IMR-90 (cell line): ENCODE measurements at regions not wholly inside any gene's neighbourhood (a gene's known extent, or its start where the extent isn't known, plus 50 kb on each side); places are given as distances from the start of the nearest gene placed in this dataset.

Experiments
- ATAC-seq: fragments of 200-7000 bp; cut with Tn5 transposase; 2 replicates; pipeline ENCODE4 v1.9.1; 2020; ENCODE audit warnings: low read depth, mild to moderate bottlenecking, moderate library complexity
- BruUV-seq: library from RNA; stranded (reverse); fragments of 400-500 nt; replicated peaks from 2 replicates; lab custom pipeline; 2021; lab: Mats Ljungman, UMichigan
- CTCF ChIA-PET: fragments of 300-600 bp; formaldehyde crosslinking; extraction: SDS; loops from one replicate; lab custom pipeline; 2021; ENCODE audit warnings: antibody characterized with exemption; lab: Yijun Ruan, JAX
- POLR2A ChIA-PET: fragments of 300-600 bp; sonication (Branson Sonifier 250); formaldehyde crosslinking; loops from one replicate; lab custom pipeline; 2022; ENCODE audit warnings: antibody characterized with exemption; ENCODE audit not compliant: unreplicated experiment; lab: Charles Lee
- DNase-seq: peaks from one replicate; pipeline ENCODE4 v3.0.0; 2013
- H2AFZ ChIP-seq: replicated peaks from 2 replicates; pipeline ENCODE3; 2013; ENCODE audit warnings: low read length, mild to moderate bottlenecking; ENCODE audit not compliant: poor library complexity
- H2AK5ac ChIP-seq: 2 replicates; pipeline ENCODE4 v1.6.1; 2013; ENCODE audit warnings: low read depth, low read length, inconsistent platforms
- H2AK9ac ChIP-seq: replicated peaks from 2 replicates; pipeline ENCODE3; 2013; ENCODE audit warnings: mild to moderate bottlenecking, low read depth, low read length, moderate library complexity; ENCODE audit not compliant: poor library complexity
- H2BK120ac ChIP-seq: 2 replicates; pipeline ENCODE4 v1.6.1; 2013; ENCODE audit warnings: low read depth, low read length, inconsistent platforms
- H2BK15ac ChIP-seq: 3 replicates; pipeline ENCODE4 v1.6.1; 2013; ENCODE audit warnings: low read depth, low read length, inconsistent platforms
- H2BK20ac ChIP-seq: 2 replicates; pipeline ENCODE4 v1.6.1; 2013; ENCODE audit warnings: low read depth, mild to moderate bottlenecking, inconsistent platforms, low read length, moderate library complexity
- H2BK5ac ChIP-seq: 2 replicates; pipeline ENCODE4 v1.6.1; 2013; ENCODE audit warnings: mild to moderate bottlenecking, low read depth, low read length, inconsistent platforms; ENCODE audit not compliant: poor library complexity, severe bottlenecking
- H3K14ac ChIP-seq: replicated peaks from 2 replicates; pipeline ENCODE4 v1.6.1; 2013; ENCODE audit warnings: low read depth, low read length, inconsistent platforms
- H3K18ac ChIP-seq: 2 replicates; pipeline ENCODE4 v1.6.1; 2013; ENCODE audit warnings: low read depth, low read length, control low read depth
- H3K23ac ChIP-seq: 2 replicates; pipeline ENCODE4 v1.6.1; 2013; ENCODE audit warnings: low read depth, low read length, inconsistent platforms
- H3K27ac ChIP-seq: 2 replicates; pipeline ENCODE4 v1.5.1; 2013; ENCODE audit warnings: mild to moderate bottlenecking, control low read depth, low read length; ENCODE audit not compliant: insufficient read depth
- H3K27me3 ChIP-seq: 2 replicates; pipeline ENCODE4 v1.6.1; 2013; ENCODE audit warnings: low read length; ENCODE audit not compliant: control insufficient read depth, insufficient read depth
- H3K36me3 ChIP-seq: 2 replicates; pipeline ENCODE4 v1.6.1; 2013; ENCODE audit warnings: low read length, mixed read lengths; ENCODE audit not compliant: control insufficient read depth, insufficient read depth
- H3K4ac ChIP-seq: 2 replicates; pipeline ENCODE4 v1.6.1; 2013; ENCODE audit warnings: low read depth, low read length, inconsistent platforms
- H3K4me1 ChIP-seq: 2 replicates; pipeline ENCODE4 v1.6.1; 2013; ENCODE audit warnings: low read length, mixed read lengths; ENCODE audit not compliant: control insufficient read depth, insufficient read depth
- H3K4me2 ChIP-seq: 2 replicates; pipeline ENCODE4 v1.6.1; 2013; ENCODE audit warnings: low read depth, mild to moderate bottlenecking, control low read depth, low read length, moderate library complexity
- H3K4me3 ChIP-seq: 2 replicates; pipeline ENCODE4 v1.5.1; 2013; ENCODE audit warnings: low read depth, mild to moderate bottlenecking, control low read depth, low read length, moderate library complexity; ENCODE audit not compliant: insufficient read depth
- H3K56ac ChIP-seq: 2 replicates; pipeline ENCODE4 v1.6.1; 2013; ENCODE audit warnings: low read length, inconsistent platforms; ENCODE audit not compliant: insufficient read depth; ENCODE audit errors: extremely low read depth
- H3K79me1 ChIP-seq, 2 experiments: 2 replicates each; pipeline ENCODE4 v1.6.1; 2013; ENCODE audit warnings: low read length in 2 of 2, inconsistent platforms in 1 of 2, low read depth in 1 of 2
- H3K9ac ChIP-seq: 2 replicates; pipeline ENCODE4 v1.6.1; 2013; ENCODE audit warnings: low read depth, low read length, control low read depth
- H3K9me1 ChIP-seq: 2 replicates; pipeline ENCODE4 v1.6.1; 2013; ENCODE audit warnings: low read length, inconsistent platforms; ENCODE audit not compliant: insufficient read depth
- H3K9me3 ChIP-seq: 2 replicates; pipeline ENCODE4 v1.6.1; 2013; ENCODE audit warnings: low read length; ENCODE audit not compliant: control insufficient read depth, insufficient read depth
- H4K20me1 ChIP-seq: 2 replicates; pipeline ENCODE4 v1.6.1; 2013; ENCODE audit warnings: low read length, inconsistent platforms; ENCODE audit not compliant: insufficient read depth
- H4K5ac ChIP-seq: 2 replicates; pipeline ENCODE4 v1.6.1; 2013; ENCODE audit warnings: mild to moderate bottlenecking, low read depth, low read length, control low read depth
- H4K8ac ChIP-seq, 2 experiments: 2 replicates each; pipeline ENCODE4 v1.6.1; 2013; ENCODE audit warnings: low read depth in 2 of 2, low read length in 2 of 2, control low read depth in 1 of 2, inconsistent platforms in 1 of 2
- H4K91ac ChIP-seq: 2 replicates; pipeline ENCODE4 v1.6.1; 2013; ENCODE audit warnings: low read depth, low read length, inconsistent platforms; ENCODE audit not compliant: insufficient read depth
- CHD1 ChIP-seq: IDR thresholded peaks from 2 replicates; pipeline ENCODE4 v1.6.1; 2012; ENCODE audit warnings: low read depth, low read length, improper control_type of control experiment
- POLR2A ChIP-seq: IDR thresholded peaks from 2 replicates; pipeline ENCODE4 v1.6.1; 2012; ENCODE audit warnings: mild to moderate bottlenecking, low read depth, low read length
- RAD21 ChIP-seq: IDR thresholded peaks from 2 replicates; pipeline ENCODE4 v1.6.1; 2012; ENCODE audit warnings: low read length, improper control_type of control experiment
- RFX5 ChIP-seq: IDR thresholded peaks from 2 replicates; pipeline ENCODE4 v1.8.0; 2012; ENCODE audit warnings: low read depth, mild to moderate bottlenecking, low read length, moderate library complexity
- WGBS, 2 experiments: methylation state at CpG; one replicate each; pipeline versions ENCODE4 v1.1.5 to v1.1.7; 2013; ENCODE audit warnings: missing lambda C conversion rate in 2 of 2; ENCODE audit not compliant: insufficient read length in 1 of 2; ENCODE audit errors: extremely low coverage in 2 of 2; 5-methylcytosine and 5-hydroxymethylcytosine counted together
- dilution Hi-C: fragments of 300-500 bp; cut with HindIII; formaldehyde crosslinking; loops from one replicate; pipeline ENCODE4 v1.14.3; 2018; ENCODE audit warnings: low sequenced_read_pairs; ENCODE audit not compliant: unreplicated experiment
- in situ Hi-C: fragments of 300-500 bp; cut with MboI; formaldehyde crosslinking; loops from 3 replicates; pipeline ENCODE4 v1.14.3; 2019; ENCODE audit warnings: low sequenced_read_pairs, inconsistent platforms, mixed read lengths
- intact Hi-C: fragments of 100-400 bp; cut with micrococcal nuclease; formaldehyde crosslinking; loops from 2 replicates; pipeline ENCODE4 v1.10.0; 2022
- TF ChIP-seq, protein P1 (sequence below): fragments of 150-350 bp; IDR thresholded peaks from 2 replicates; pipeline ENCODE4 v1.6.1; 2017; ENCODE audit warnings: mild to moderate bottlenecking, antibody characterized with exemption, low read length, low read depth
- TF ChIP-seq, protein P2 (sequence below): conservative IDR thresholded peaks from 2 replicates; pipeline ENCODE4 v1.5.1; 2012; ENCODE audit warnings: mild to moderate bottlenecking, low read depth, low read length, improper control_type of control experiment

- 33% methylated on average over 2 of the region's 5 CpGs; no CpG with 5 or more reads in 1 of the 2 experiments for WGBS, 2 experiments
Measured at GRCh38 chr2:120617055-120617454, 118.6 kb upstream of the GLI2 start.

More at GRCh38 chr2:120617055-120617454, 118.6 kb upstream of the GLI2 start:
- no peak overlapping the region; the same call in 1 of the 2 replicates for H3K18ac ChIP-seq
- ChIA-PET POLR2A (no interaction called here), CTCF (no interaction called here)
- H3K9me3 ChIP-seq: no peaks in the 10 kb centered on the region; the same call in 1 of the 2 replicates
- H2BK15ac ChIP-seq: no peak overlapping the region; the same call in 2 of the 3 replicates
- H2AK5ac ChIP-seq: no peak overlapping the region
- H3K56ac ChIP-seq: no peak overlapping the region
- no peak overlapping the region for H4K91ac ChIP-seq
- no TSS peak for BruUV-seq
- H3K14ac ChIP-seq: no peak overlapping the region
- TF ChIP-seq CHD1 (no peak), POLR2A (no peak), RAD21 (no peak), RFX5 (no peak)
- TF ChIP-seq, protein P1, sequence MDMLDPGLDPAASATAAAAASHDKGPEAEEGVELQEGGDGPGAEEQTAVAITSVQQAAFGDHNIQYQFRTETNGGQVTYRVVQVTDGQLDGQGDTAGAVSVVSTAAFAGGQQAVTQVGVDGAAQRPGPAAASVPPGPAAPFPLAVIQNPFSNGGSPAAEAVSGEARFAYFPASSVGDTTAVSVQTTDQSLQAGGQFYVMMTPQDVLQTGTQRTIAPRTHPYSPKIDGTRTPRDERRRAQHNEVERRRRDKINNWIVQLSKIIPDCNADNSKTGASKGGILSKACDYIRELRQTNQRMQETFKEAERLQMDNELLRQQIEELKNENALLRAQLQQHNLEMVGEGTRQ: no peak
- TF ChIP-seq, protein P2, sequence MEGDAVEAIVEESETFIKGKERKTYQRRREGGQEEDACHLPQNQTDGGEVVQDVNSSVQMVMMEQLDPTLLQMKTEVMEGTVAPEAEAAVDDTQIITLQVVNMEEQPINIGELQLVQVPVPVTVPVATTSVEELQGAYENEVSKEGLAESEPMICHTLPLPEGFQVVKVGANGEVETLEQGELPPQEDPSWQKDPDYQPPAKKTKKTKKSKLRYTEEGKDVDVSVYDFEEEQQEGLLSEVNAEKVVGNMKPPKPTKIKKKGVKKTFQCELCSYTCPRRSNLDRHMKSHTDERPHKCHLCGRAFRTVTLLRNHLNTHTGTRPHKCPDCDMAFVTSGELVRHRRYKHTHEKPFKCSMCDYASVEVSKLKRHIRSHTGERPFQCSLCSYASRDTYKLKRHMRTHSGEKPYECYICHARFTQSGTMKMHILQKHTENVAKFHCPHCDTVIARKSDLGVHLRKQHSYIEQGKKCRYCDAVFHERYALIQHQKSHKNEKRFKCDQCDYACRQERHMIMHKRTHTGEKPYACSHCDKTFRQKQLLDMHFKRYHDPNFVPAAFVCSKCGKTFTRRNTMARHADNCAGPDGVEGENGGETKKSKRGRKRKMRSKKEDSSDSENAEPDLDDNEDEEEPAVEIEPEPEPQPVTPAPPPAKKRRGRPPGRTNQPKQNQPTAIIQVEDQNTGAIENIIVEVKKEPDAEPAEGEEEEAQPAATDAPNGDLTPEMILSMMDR: no peak
- peaks cover 10% of the 10 kb centered on the region; the same call in 1 of the 2 replicates for H3K9me1 ChIP-seq
- ATAC-seq: no peak
- peaks cover 20% of the 10 kb centered on the region for H3K4me1 ChIP-seq
- no peak overlapping the region for H3K23ac ChIP-seq
- no peak overlapping the region for H2BK5ac ChIP-seq
- H3K79me1 ChIP-seq: no peaks in the 10 kb centered on the region
- no peak overlapping the region for H4K5ac ChIP-seq
- H2BK120ac ChIP-seq: no peak overlapping the region
- intact Hi-C loops (no loop called here), in situ Hi-C loops (no loop called here), dilution Hi-C loops (no loop called here)
- H2AFZ ChIP-seq: peak overlapping the region; percentile 15
- H3K27me3 ChIP-seq: no peaks in the 10 kb centered on the region
- no peaks in the 10 kb centered on the region for H3K36me3 ChIP-seq
- H3K9ac ChIP-seq: no peak overlapping the region
- H2BK20ac ChIP-seq: no peak overlapping the region
- H4K8ac ChIP-seq: no peak overlapping the region
- H3K4me3 ChIP-seq: no peak overlapping the region
- H2AK9ac ChIP-seq: no peak overlapping the region
- no peaks in the 10 kb centered on the region for H4K20me1 ChIP-seq
- no peak overlapping the region for H3K27ac ChIP-seq
- H3K4ac ChIP-seq: no peak overlapping the region
- no peak overlapping the region for H3K4me2 ChIP-seq
- DNase-seq: no peak
